HG03175 (cell line): ENCODE measurements at regions not wholly inside any gene's neighbourhood (a gene's known extent, or its start where the extent isn't known, plus 50 kb on each side); places are given as distances from the start of the nearest gene placed in this dataset.

ENCODE experiments used
- ATAC-seq: cut with Tn5 transposase; IDR thresholded peaks from one replicate; pipeline ENCODE4 v1.9.1; 2021; ENCODE audit warnings: mild to moderate bottlenecking, moderate library complexity; ENCODE audit not compliant: unreplicated experiment

GRCh38 chr5:34526682-34527305 is 129.3 kb upstream of the RAI14 start:
- no peak for ATAC-seq

GRCh38 chr5:34529581-34530331 is 126.4 kb upstream of the RAI14 start:
- no peak for ATAC-seq

DNA sequence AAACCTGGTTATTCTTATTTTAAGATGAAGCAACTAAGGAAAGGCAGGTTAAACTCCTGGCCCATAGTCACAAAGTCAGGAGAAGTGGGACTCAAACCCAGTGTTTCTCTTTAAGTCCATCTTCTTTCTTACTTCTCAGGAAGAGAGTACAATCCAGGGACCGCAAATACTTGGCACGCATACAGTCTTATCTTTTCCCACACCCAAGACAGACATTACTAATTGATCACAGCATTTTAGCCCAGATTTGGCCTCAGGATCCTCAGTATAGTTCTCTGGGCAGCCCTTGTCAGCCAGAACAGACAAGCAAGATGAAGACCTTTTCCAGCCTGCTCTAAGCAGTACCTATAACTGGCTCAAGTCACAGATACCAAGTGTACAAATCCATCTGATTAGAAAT is 125.5 kb upstream of the RAI14 start:
- no peak for ATAC-seq

DNA sequence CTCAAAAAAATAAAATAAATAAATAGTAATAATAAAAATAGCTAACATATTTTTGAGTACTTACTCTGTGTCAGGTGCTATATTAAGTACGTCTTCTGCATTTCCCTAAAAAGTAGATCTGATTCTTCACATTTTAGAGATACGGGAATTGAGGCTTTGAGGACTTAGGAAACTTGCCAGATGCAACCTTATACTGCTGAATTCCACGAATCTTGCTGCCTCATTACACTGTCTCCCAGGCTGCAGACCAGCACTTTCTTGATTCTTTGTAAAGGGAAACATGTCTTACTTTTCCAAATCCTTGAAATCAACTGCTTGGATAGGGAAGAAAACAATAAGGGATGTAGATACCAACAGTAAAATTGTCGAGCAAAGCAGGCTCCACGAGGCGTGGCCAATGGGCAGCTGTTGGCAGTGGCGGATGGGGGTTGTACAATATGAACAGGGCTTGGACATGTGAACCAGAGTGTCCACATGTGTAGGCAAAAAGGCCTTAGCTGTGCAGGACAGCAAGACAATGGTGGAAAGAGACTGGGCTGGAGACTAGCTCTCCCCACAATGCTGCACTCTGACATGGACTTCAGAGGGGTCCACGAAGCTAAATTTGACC is 124.3 kb upstream of the RAI14 start:
- ATAC-seq = no peak

- peak; percentile 89 for ATAC-seq
Observed at GRCh38 chr5:34533582-34534522, 122.3 kb upstream of the RAI14 start.

GRCh38 chr5:34534523-34535103 is 121.5 kb upstream of the RAI14 start:
- ATAC-seq = no peak

GRCh38 chr5:34535433-34535832 is 120.7 kb upstream of the RAI14 start:
- ATAC-seq = no peak

DNA sequence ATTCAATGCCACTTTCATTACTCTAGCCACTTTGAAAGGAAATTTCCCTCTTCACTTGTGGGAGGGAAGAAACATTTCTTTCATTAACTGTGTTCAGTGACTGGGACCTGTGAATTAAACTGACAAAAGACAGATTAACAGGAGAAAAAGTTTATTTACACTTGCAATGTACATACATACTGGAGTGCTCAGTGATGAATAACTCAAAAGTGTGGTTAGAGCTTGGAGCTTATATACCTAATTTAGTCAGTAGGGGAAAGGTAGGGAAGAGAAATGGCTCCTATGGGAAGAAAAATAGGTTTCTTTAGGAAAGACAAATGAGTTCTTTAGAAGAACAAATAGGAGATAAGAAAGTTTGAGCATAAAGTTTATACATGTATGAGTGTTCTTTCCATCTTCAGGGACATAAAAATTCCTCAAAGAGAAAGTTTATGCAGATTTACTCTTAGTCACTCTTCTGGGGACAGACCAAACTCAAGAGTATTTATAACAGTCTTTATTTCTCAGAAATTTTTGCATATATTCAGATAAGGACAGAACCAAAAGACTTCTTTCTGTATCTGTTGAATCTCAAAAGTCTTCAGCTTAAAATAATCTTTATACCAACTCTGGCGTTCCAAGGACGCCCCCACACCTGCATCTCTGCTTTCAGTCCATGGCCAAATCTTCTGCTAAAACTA is 120.0 kb upstream of the RAI14 start:
- ATAC-seq = no peak

DNA sequence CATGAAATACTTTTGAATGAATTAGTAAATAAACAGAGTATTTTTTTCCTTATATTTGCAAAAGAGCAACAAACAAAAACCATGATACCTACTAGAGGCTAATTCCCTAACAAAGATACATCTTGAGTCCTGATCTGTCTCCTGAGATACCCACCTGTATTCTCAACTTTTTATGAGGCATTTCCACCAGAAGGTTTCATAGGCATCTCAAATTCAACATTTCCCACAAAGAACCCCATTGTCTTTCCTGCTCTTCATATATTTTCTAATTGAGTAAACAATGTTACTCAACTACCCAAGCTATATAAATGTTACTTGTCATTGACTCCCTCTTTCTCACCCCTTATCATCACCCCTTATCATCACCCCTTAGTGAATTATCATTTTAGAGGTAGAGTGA is 119.4 kb upstream of the RAI14 start:
- ATAC-seq = no peak

DNA sequence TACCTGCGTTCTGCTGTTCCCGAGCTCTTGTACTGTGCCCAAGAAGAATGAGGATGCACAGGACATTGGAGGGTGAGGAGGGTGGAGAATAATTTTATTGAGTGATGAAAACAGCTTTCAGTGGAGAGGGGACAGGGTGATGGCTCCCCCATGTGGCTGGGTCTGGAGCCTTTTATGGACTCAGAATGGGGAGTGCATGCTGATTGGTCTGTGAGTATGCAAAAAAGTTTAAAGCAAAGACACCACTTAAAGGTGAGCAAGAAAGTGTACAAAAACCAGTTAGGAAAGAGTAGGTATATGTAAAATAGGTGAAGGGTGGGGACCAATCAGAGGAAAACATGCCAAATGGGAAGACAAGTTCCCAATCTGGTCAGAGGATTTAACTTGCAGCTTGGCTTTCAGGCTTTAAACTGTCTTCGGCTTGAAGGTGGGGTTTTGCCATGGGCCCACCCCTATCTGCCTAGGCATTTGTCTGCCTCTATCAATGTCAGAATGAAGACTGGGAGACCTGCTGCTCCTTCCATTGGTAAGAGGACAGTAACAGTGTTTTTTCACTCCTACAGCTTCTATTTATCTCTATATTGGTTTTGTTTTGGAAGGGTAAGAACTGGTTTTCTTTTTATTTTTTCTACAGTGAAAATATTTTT is 118.0 kb upstream of the RAI14 start:
- ATAC-seq = no peak

- no peak for ATAC-seq
Observed at GRCh38 chr5:34539183-34539582, 116.9 kb upstream of the RAI14 start.

DNA sequence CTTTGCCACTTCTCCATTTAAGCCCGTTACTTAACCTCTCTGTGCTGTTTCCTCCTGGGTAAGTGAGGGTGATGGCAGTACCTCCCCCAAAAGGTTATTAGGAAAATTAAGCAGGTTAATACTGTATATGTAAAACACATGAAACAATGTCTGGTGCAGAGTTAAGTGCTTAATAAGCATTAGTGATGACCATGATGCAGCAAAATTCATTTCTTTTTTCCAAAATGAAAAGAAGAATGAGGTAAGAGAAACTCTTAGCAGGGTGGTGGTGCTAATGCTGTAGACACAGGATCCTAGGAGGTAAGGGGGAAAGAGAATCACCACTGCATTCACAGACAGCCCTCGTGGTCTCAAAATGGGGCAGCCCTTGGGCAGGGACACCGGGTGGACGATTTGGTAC is 115.1 kb upstream of the RAI14 start:
- ATAC-seq = no peak

DNA sequence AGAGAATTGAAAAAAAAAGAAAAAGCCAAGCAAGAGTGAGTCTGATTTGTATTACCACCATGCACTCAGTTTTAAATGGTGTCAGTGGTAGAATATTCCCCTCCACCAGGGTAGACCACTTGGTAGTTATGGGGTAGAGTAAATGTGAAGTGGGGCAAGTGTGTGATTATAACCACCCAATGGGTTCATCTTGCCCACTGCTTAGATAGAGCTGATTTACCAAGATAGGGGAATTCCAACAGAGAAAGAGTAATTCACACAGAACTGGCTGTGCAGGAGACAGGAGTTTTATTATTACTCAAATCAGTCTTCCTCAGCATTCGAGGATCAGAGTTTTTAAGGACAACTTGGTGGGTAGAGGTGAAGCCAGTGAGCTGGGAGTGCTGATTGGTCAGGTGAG is 113.3 kb upstream of the RAI14 start:
- ATAC-seq = no peak

- ATAC-seq = no peak
Observed at GRCh38 chr5:34543687-34544086, 112.4 kb upstream of the RAI14 start.

GRCh38 chr5:34544403-34544802 is 111.7 kb upstream of the RAI14 start:
- no peak for ATAC-seq

- no peak for ATAC-seq
Observed at GRCh38 chr5:34545164-34545563, 111.0 kb upstream of the RAI14 start.

DNA sequence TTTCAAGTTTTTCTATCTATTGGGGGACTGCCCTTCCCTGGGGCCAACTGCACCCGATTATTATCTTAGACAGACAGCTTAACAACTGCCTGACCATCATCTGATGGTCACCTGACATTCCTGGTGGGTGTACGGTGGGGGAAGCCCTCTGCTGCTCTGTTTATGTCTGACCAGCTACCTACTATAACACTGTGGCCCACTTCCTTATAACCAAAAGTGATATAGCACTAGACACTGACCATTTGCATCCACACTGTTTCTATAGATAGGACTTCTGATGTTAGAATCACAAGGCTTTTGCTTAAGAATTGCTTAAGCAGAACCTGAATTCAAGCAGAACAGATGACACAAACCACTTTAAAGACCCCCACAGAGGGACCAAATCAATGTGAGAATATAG is 110.5 kb upstream of the RAI14 start:
- no peak for ATAC-seq

GRCh38 chr5:34547300-34548085 is 108.6 kb upstream of the RAI14 start:
- ATAC-seq = no peak

DNA sequence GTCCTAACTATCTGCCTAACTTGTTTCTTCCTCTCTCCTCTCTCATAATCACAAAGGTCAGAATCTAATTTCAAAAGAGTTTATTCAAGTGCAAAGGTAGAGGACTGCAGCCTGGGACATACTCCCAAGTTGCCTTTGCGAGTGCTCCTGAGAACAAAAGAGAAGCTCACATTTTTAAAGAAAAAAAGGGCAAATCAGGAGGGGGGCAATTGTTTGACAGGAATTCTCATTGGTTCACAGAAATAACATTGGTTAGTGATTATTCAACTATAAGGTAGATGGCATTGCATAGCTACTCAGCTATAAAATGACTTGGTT is 108.1 kb upstream of the RAI14 start:
- ATAC-seq = no peak
